ENCODE measurements at regions not wholly inside any gene's neighbourhood (a gene's known extent, or its start where the extent isn't known, plus 50 kb on each side); places are given as distances from the start of the nearest gene placed in this dataset.
A peak's percentile ranks its signal among the peaks of the same experiment; 100 is the strongest.
"Not testable (repeated sequence)": the region's sequence is repeated elsewhere in the genome, so short reads cannot be mapped to it uniquely, and the experiment has no call there.

- no peak for DNase-seq
Measured at GRCh38 chr14:71336489-71337192, 429.4 kb downstream of the PCNX1 start.

GRCh38 chr14:71338153-71338552, 430.9 kb downstream of the PCNX1 start:
- no peak for DNase-seq

GRCh38 chr14:71339650-71340415, 432.6 kb downstream of the PCNX1 start:
- peak; percentile 65 for DNase-seq

- DNase-seq = peak; percentile 84
Measured at GRCh38 chr14:71341156-71341555, 433.9 kb downstream of the PCNX1 start.

- DNase-seq = no peak
Measured at GRCh38 chr14:71343724-71344123, 436.5 kb downstream of the PCNX1 start.

- DNase-seq = no peak
Measured at GRCh38 chr14:71344506-71344905, 437.2 kb downstream of the PCNX1 start.

GRCh38 chr14:71346685-71347084, 439.4 kb downstream of the PCNX1 start:
- DNase-seq = no peak

GRCh38 chr14:71348394-71348793, 441.1 kb downstream of the PCNX1 start:
- no peak for DNase-seq

GRCh38 chr14:71348817-71349216, 441.6 kb downstream of the PCNX1 start:
- DNase-seq = no peak

- no peak for DNase-seq
Measured at GRCh38 chr14:71354142-71354541, 446.9 kb downstream of the PCNX1 start.

- DNase-seq = no peak
Measured at GRCh38 chr14:71354801-71355200, 447.5 kb downstream of the PCNX1 start.

GRCh38 chr14:71355324-71356201, 448.3 kb downstream of the PCNX1 start:
- no peak for DNase-seq

GRCh38 chr14:71358209-71358931, 451.1 kb downstream of the PCNX1 start:
- DNase-seq = no peak

GRCh38 chr14:71358932-71359421, 451.7 kb downstream of the PCNX1 start:
- DNase-seq = not testable (repeated sequence)

GRCh38 chr14:71359823-71360222, 452.6 kb downstream of the PCNX1 start:
- no peak for DNase-seq

GRCh38 chr14:71361336-71361735, 454.1 kb downstream of the PCNX1 start:
- peak; percentile 65 for DNase-seq

- no peak for DNase-seq
Measured at GRCh38 chr14:71361874-71362273, 454.6 kb downstream of the PCNX1 start.

GRCh38 chr14:71362282-71362681, 455.0 kb downstream of the PCNX1 start:
- no peak for DNase-seq

GRCh38 chr14:71362920-71363584, 455.8 kb downstream of the PCNX1 start:
- DNase-seq = peak; percentile 87

GRCh38 chr14:71363946-71364925, 457.0 kb downstream of the PCNX1 start:
- peak; percentile 48 for DNase-seq

GRCh38 chr14:71365361-71365760, 458.1 kb downstream of the PCNX1 start:
- no peak for DNase-seq
